HL-60 (cell line): ENCODE measurements at regions not wholly inside any gene's neighbourhood (a gene's known extent, or its start where the extent isn't known, plus 50 kb on each side); places are given as distances from the start of the nearest gene placed in this dataset.

ENCODE experiments used
- GABPA ChIP-seq: IDR thresholded peaks from 2 replicates; pipeline ENCODE4 v1.6.1; 2012; ENCODE audit warnings: low read depth
- POLR2AphosphoS5 ChIP-seq: IDR thresholded peaks from 2 replicates; pipeline ENCODE4 v1.6.1; 2012; ENCODE audit warnings: low read depth
- SPI1 ChIP-seq: IDR thresholded peaks from 2 replicates; pipeline ENCODE4 v1.6.1; 2012; ENCODE audit warnings: low read depth, mild to moderate bottlenecking, borderline replicate concordance
- TF ChIP-seq, protein P1 (sequence below): IDR thresholded peaks from one replicate; pipeline ENCODE4 v1.5.1; 2011; ENCODE audit warnings: low read length, control low read depth, inconsistent platforms; ENCODE audit not compliant: insufficient read depth

- TF ChIP-seq, protein P1, sequence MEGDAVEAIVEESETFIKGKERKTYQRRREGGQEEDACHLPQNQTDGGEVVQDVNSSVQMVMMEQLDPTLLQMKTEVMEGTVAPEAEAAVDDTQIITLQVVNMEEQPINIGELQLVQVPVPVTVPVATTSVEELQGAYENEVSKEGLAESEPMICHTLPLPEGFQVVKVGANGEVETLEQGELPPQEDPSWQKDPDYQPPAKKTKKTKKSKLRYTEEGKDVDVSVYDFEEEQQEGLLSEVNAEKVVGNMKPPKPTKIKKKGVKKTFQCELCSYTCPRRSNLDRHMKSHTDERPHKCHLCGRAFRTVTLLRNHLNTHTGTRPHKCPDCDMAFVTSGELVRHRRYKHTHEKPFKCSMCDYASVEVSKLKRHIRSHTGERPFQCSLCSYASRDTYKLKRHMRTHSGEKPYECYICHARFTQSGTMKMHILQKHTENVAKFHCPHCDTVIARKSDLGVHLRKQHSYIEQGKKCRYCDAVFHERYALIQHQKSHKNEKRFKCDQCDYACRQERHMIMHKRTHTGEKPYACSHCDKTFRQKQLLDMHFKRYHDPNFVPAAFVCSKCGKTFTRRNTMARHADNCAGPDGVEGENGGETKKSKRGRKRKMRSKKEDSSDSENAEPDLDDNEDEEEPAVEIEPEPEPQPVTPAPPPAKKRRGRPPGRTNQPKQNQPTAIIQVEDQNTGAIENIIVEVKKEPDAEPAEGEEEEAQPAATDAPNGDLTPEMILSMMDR = no peak
- no peak for TF ChIP-seq POLR2AphosphoS5
- TF ChIP-seq GABPA = no peak
- no peak for TF ChIP-seq SPI1
These were observed 99.3 kb downstream of the CTTN start for GRCh38 chr11:70497536-70498075.
